ENCODE measurements at regions not wholly inside any gene's neighbourhood (a gene's known extent, or its start where the extent isn't known, plus 50 kb on each side); places are given as distances from the start of the nearest gene placed in this dataset.

DNA sequence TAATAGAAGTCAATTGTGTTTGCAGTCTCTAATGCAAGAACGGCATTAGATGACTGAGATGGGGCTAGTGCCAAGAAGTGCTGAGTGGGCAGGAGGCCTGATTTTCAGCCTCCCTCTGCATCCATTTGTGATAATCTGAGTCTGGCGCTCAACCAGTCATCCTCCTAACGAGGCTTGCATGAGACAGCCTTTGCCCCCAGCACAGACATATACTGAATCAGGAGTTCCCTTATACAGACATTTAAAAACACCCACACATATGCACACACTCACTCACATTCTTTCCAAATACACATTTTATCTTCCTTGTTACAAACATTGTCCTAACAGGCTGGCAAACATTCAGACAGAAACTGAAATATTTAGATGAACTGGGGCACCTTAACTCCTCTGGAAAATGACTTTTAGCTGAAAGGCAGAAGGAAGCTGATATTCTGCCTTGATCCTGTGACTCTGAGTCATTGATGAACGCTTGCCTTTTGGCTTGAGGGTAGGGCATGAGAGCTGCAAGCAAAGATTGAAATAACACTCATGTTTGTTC, 562.3 kb downstream of the DHX35 start:
- DNase-seq, result no peak

DNA sequence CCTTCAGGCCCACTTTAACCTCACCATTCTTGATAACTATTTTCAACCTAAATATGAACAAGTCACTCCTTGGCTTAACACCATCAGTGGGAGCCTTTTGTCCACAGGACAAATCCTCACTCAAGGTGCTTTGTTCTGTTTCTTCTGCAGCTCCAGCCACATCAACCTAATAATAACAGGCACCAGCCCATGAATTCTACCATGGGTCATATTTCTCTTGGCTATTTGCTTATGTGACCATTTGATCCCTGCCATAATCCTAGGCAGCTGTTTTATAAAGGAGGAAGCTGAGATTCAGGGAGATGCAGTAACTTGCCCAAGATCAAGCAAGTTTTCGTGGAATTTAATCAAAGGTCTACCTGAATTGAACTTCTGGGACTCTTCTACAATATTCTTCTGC, 561.3 kb downstream of the DHX35 start:
- DNase-seq, result no peak

DNA sequence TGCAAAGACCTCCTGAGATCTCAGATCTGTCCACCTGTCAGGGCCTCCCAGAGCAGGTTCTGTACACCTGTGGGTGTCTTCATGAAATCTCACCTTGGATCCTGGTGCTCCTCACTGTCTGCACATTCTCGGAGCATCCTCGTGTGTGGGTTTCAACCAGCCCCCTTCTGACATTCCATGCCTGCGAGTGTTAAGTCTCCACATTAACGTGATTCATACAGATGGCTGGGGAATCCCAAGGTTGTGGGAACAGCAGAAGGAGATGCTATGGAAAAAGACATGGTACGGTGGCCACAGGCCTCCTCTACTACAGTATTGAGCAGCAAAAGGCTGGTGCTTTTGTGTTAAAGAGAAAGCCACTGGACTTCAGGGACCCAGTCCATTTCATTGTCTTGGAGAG, 556.5 kb downstream of the DHX35 start:
- no peak for DNase-seq

- DNase-seq, result no peak
Observed at GRCh38 chr20:39516964-39517363, 554.8 kb downstream of the DHX35 start.

DNA sequence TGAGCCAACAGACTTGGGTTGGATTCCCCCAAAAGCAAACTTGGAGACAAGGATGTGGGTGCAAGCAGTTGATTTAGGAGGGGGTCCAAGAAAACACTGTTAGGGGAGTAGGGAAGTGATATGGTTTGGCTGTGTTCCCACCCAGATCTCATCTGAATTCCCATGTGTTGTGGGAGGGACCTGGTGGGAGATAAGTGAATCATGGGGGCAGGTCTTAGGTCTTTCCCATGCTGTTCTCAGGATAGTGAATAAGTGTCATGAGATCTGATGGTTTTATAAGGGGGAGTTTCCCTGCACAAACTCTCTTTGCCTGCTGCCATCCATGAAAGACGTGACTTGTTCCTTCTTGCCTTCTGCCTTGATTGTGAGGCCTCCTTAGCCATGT, 542.6 kb downstream of the DHX35 start:
- no peak for DNase-seq

GRCh38 chr20:39503902-39504709, 542.0 kb downstream of the DHX35 start:
- DNase-seq, result no peak

DNA sequence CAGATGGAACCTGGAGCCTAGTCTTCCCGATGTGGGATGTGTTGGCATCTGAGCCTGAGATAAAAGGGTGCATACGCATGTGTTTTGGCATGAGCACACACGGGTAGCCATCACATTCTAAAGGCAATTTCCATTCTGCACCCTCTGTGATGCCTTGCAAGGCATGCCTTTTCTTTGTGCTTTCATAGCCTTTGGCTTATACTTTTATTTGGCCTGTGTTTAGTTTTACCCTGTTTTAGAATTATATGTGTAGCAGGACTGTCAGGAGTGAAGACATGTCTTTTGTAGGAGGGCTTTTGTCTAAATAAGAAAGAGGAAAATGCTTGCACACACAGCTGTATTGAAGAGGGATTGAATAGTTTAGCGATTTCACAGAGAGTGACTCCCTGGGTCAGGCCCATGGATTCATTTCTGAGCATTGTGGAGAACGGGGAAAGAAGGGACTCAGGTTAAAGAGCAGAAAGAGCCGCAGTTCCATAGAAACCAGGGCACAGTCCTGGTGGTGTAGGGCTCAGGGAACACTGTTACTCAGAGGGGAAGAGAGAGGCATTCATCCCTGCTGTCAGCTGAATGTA, 530.2 kb downstream of the DHX35 start:
- no peak for DNase-seq

DNA sequence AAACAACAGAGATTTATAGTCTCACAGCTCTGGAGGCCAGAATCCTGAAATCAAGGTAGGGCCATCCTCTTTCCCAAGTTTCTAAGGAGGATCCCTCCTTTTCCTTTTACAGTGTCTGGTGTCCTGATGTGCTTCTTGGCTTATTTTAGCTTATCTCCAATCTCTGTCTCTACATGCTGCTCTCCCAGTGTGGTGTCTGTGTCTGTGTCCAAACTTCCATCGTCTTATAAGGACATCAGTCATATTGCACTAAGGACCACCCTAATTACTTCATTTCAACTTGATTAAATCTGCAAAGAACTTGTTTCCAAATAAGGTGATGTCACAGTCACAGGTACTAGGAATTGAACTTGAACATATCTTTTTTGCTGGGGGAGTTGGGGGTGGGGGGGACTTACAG, 529.6 kb downstream of the DHX35 start:
- no peak for DNase-seq

GRCh38 chr20:39489986-39490560, 527.9 kb downstream of the DHX35 start:
- DNase-seq, result no peak

GRCh38 chr20:39480276-39481043, 518.3 kb downstream of the DHX35 start:
- no peak for DNase-seq

DNA sequence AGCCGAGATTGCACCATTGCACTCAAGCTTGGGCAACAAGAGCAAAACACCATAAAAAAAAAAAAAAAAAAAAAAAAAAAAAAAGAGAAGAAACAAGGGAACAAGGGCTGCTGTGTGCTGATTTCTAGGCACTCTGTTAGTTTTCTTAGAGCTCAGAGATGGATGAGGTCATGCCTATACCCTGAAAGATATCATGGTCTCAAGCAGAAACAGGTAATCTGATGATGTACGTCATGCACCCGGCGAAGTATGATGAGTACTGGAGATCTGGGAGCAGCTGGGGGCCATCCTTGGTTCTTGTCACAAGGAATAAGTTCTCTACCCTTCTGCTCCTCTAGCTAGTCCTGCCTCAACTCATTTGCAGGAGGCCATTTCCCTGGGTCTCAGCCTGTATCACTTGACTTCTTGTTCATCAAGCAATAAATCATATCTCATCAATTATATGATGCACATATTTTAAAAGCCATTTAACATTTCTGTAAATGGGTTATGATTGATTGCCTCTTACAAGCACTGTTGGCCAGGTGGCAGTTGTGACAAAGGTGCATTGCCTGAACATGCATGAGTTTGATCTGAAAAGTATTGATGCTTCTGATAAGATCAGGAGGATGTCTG, 517.2 kb downstream of the DHX35 start:
- DNase-seq, result no peak

- DNase-seq, result no peak
Observed at GRCh38 chr20:39474879-39475278, 512.7 kb downstream of the DHX35 start.

GRCh38 chr20:39473536-39473935, 511.4 kb downstream of the DHX35 start:
- no peak for DNase-seq

GRCh38 chr20:39468703-39469102, 506.6 kb downstream of the DHX35 start:
- no peak for DNase-seq

GRCh38 chr20:39464238-39464637, 502.1 kb downstream of the DHX35 start:
- no peak for DNase-seq

- no peak for DNase-seq
Observed at GRCh38 chr20:39462416-39462945, 500.3 kb downstream of the DHX35 start.

- no peak for DNase-seq
Observed at GRCh38 chr20:39458452-39458851, 496.3 kb downstream of the DHX35 start.

GRCh38 chr20:39453890-39454289, 491.7 kb downstream of the DHX35 start:
- DNase-seq, result no peak

DNA sequence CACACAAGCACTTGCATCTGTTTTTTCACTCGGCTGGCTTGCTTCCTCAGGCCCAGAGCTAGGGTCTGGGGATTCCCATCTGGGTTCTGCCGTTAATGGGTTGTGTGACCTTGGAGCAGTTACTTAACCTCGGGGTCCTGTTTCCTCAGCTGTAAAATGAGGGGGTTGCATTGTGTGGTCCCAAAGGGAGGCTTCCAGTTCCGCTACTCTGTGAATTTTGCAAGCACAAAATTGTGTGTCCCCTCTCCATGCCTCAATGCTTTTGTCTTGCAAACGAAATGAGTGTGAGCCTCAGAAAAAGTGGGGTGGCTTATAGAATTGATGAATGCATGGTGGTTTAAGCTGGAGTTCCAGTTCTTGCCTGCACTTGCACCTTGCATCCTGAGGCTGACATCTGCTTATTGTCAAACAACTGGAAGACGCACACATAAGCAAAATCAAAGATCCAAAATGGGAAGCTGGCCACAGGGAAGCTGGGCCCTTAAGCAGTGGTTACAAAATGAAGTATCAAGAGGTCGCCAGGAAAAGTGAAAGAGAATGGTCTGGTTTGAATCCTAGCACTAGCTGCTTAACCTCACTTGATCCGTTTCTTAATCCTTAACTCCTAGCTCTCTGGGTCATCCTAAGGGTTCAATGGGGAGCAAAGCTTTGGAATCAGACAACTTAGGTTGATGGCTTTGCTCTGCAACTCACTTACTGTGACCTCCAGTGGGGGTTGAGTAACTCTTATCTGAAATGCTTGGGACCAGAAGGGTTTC, 490.6 kb downstream of the DHX35 start:
- DNase-seq, result no peak

DNA sequence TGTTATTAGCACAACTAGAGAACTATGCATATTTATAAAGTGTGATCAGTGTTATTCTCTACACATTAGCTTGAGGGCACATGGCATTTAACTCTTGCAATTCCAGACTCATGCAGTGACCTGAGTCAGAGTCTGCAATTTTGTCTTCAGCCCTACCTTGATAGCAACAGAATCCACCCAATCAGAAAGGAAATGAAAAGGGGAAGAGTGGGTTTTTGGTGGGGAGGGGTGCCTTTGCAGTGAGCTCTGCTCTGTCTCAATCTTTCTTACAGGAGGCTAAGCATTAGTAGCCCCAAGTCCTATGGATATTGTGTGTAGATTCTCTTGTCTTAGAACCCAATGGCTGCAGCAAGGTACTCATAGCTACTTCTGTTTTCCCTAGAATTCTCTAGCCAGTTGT, 489.2 kb downstream of the DHX35 start:
- DNase-seq, result no peak

- DNase-seq, result no peak
Observed at GRCh38 chr20:39446397-39446796, 484.3 kb downstream of the DHX35 start.

- no peak for DNase-seq
Observed at GRCh38 chr20:39445095-39445494, 483.0 kb downstream of the DHX35 start.
